Mesendoderm (in vitro differentiated cells): ENCODE measurements at regions not wholly inside any gene's neighbourhood (a gene's known extent, or its start where the extent isn't known, plus 50 kb on each side); places are given as distances from the start of the nearest gene placed in this dataset.

Source experiments
- DNase-seq: peaks from one replicate; pipeline ENCODE4 v3.0.0; 2013
- H2AK5ac ChIP-seq: 2 replicates; pipeline ENCODE4 v1.6.1; 2013; ENCODE audit warnings: low read length, inconsistent platforms
- H2BK120ac ChIP-seq: 2 replicates; pipeline ENCODE4 v1.6.1; 2013; ENCODE audit warnings: low read depth, mild to moderate bottlenecking, low read length, moderate library complexity, mixed read lengths
- H2BK15ac ChIP-seq: replicated peaks from 2 replicates; pipeline ENCODE4 v1.6.1; 2013; ENCODE audit warnings: low read depth, mild to moderate bottlenecking, moderate library complexity
- H2BK5ac ChIP-seq: 2 replicates; pipeline ENCODE4 v1.6.1; 2013; ENCODE audit warnings: low read length, inconsistent platforms
- H3K18ac ChIP-seq: 2 replicates; pipeline ENCODE4 v1.6.1; 2013; ENCODE audit warnings: mild to moderate bottlenecking, low read length, mixed read lengths
- H3K23ac ChIP-seq: one replicate; pipeline ENCODE4 v1.6.1; 2013; ENCODE audit warnings: low read length
- H3K27ac ChIP-seq: 2 replicates; pipeline ENCODE4 v1.5.1; 2013; ENCODE audit warnings: low read depth, mild to moderate bottlenecking, inconsistent platforms, low read length, moderate library complexity
- H3K27me3 ChIP-seq: 2 replicates; pipeline ENCODE4 v1.6.1; 2013; ENCODE audit warnings: low read length, control low read depth, mild to moderate bottlenecking, inconsistent platforms; ENCODE audit not compliant: insufficient read depth, poor library complexity
- H3K36me3 ChIP-seq: 2 replicates; pipeline ENCODE4 v1.6.1; 2013; ENCODE audit warnings: low read length, inconsistent platforms; ENCODE audit not compliant: control insufficient read depth, insufficient read depth
- H3K4ac ChIP-seq: one replicate; pipeline ENCODE4 v1.6.1; 2013; ENCODE audit warnings: low read depth, mild to moderate bottlenecking, low read length, moderate library complexity
- H3K4me1 ChIP-seq: 2 replicates; pipeline ENCODE4 v1.6.1; 2013; ENCODE audit warnings: low read depth, low read length, inconsistent platforms; ENCODE audit not compliant: control insufficient read depth
- H3K4me2 ChIP-seq: 2 replicates; pipeline ENCODE4 v1.6.1; 2013; ENCODE audit warnings: low read length
- H3K4me3 ChIP-seq: 2 replicates; pipeline ENCODE4 v1.5.1; 2013; ENCODE audit warnings: mild to moderate bottlenecking, low read length
- H3K56ac ChIP-seq: one replicate; pipeline ENCODE4 v1.6.1; 2013; ENCODE audit warnings: low read length
- H3K79me1 ChIP-seq: 2 replicates; pipeline ENCODE4 v1.6.1; 2013; ENCODE audit warnings: low read length, inconsistent platforms
- H3K79me2 ChIP-seq: 2 replicates; pipeline ENCODE4 v1.6.1; 2013; ENCODE audit warnings: mild to moderate bottlenecking, low read length; ENCODE audit not compliant: control insufficient read depth, insufficient read depth
- H3K9ac ChIP-seq: 2 replicates; pipeline ENCODE4 v1.6.1; 2013; ENCODE audit warnings: low read length, inconsistent platforms
- H4K5ac ChIP-seq: one replicate; pipeline ENCODE4 v1.6.1; 2013; ENCODE audit warnings: low read length
- H4K8ac ChIP-seq: one replicate; pipeline ENCODE4 v1.6.1; 2013; ENCODE audit warnings: low read depth, mild to moderate bottlenecking, control low read depth, low read length, moderate library complexity
- WGBS: extraction: QIAGEN DNeasy Blood & Tissue Kit; methylation state at CpG from one replicate; pipeline ENCODE4 v1.1.7; 2013; ENCODE audit warnings: low lambda C conversion rate, missing lambda C conversion rate; ENCODE audit not compliant: insufficient coverage; ENCODE audit errors: extremely low coverage; 5-methylcytosine and 5-hydroxymethylcytosine counted together

DNA sequence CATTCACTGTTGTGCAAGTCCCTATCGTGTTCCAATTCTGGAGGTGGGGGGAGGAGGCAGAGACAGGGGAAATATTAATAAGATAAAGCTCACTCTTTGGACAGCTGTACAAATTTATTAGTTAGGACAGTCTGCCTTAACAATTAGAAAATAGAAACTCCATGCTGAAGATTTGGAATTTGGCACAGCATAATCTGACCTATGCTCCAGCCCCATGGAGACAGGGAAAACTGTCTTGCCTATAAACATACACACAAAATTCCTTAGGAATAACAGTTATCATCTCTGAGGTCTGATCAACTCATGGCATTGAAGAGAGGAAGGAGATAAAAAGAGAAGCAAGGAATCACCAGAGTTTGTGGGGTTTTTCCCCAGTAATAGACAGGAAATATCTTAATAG lies 335.4 kb upstream of the MEOX2 start:
- H3K4ac ChIP-seq, result no peak overlapping the region
- no peak overlapping the region for H2BK15ac ChIP-seq
- no peaks in the 10 kb centered on the region for H3K4me1 ChIP-seq
- no peak overlapping the region for H2BK120ac ChIP-seq
- no peaks in the 10 kb centered on the region for H3K79me2 ChIP-seq
- H4K5ac ChIP-seq, result no peak overlapping the region
- no peaks in the 10 kb centered on the region for H3K36me3 ChIP-seq
- H3K18ac ChIP-seq, result no peak overlapping the region
- H3K4me2 ChIP-seq, result no peak overlapping the region
- no peaks in the 10 kb centered on the region for H3K27me3 ChIP-seq
- no peaks in the 10 kb centered on the region for H3K79me1 ChIP-seq
- DNase-seq, result no peak
- H3K4me3 ChIP-seq, result no peak overlapping the region
- no peak overlapping the region for H3K9ac ChIP-seq
- H4K8ac ChIP-seq, result no peak overlapping the region
- WGBS, result no CpG with 5 or more reads among the region's 1 CpG
- H2BK5ac ChIP-seq, result no peak overlapping the region
- no peak overlapping the region for H2AK5ac ChIP-seq
- H3K23ac ChIP-seq, result no peak overlapping the region
- H3K56ac ChIP-seq, result no peak overlapping the region
- H3K27ac ChIP-seq, result no peak overlapping the region

DNA sequence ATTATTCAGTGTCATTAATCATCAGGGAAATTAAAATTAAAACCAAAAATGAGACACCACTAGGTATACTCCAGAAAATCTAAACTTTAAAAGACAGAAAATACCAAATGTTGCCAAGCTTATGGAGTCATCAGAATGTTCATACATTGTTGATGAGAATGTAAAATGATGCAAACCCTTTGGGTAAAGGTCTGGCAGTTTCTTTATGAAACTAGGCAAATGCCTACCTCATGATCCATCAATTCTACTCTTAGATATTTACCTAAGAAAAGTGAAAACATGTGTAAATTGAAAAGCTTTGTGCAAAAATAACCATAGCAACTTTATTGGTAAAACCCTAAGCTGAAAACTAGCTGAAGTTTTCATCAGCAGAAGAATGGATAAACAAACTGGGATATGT lies 329.5 kb upstream of the MEOX2 start:
- Histone ChIP-seq H3K9ac (no peak overlapping the region), H4K5ac (no peak overlapping the region), H4K8ac (no peak overlapping the region), H3K79me2 (no peaks in the 10 kb centered on the region), H2BK5ac (no peak overlapping the region), H2AK5ac (no peak overlapping the region), H3K23ac (no peak overlapping the region), H2BK120ac (no peak overlapping the region), H3K27ac (no peak overlapping the region), H3K4me2 (no peak overlapping the region), H3K18ac (no peak overlapping the region), H3K56ac (no peak overlapping the region), H3K27me3 (no peaks in the 10 kb centered on the region), H3K36me3 (no peaks in the 10 kb centered on the region), H2BK15ac (no peak overlapping the region), H3K4me3 (no peak overlapping the region), H3K79me1 (no peaks in the 10 kb centered on the region), H3K4ac (no peak overlapping the region), H3K4me1 (no peaks in the 10 kb centered on the region)
- DNase-seq, result no peak

DNA sequence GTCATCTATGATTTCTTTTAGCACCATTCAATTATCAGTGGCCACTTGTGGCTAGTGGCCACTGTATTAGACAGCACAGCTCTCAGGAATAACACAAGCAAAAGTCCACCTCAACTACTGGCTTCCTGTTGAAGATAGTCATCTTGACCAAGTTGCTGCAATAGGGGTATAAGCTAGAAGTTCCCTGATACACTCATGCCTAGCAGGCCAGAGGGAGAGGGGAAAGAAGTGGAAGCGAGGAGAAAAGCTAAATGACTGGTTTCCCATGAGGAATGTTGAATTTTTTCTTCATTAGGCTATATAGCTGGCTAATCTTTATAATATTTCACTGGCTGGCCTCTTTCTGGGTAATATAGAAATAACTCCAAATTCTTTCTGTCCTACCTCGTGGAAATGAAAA lies 327.5 kb upstream of the MEOX2 start:
- DNase-seq, result no peak
- H3K9ac ChIP-seq, result no peak overlapping the region
- H3K27me3 ChIP-seq, result no peaks in the 10 kb centered on the region
- no peak overlapping the region for H4K5ac ChIP-seq
- H3K27ac ChIP-seq, result no peak overlapping the region
- no peak overlapping the region for H3K4me2 ChIP-seq
- no peaks in the 10 kb centered on the region for H3K36me3 ChIP-seq
- no peak overlapping the region for H2AK5ac ChIP-seq
- H3K18ac ChIP-seq, result no peak overlapping the region
- no peaks in the 10 kb centered on the region for H3K79me1 ChIP-seq
- no peaks in the 10 kb centered on the region for H3K4me1 ChIP-seq
- H2BK5ac ChIP-seq, result no peak overlapping the region
- H2BK120ac ChIP-seq, result no peak overlapping the region
- no CpG with 5 or more reads among the region's 2 CpGs for whole genome bisulfite sequencing
- H3K79me2 ChIP-seq, result no peaks in the 10 kb centered on the region
- H4K8ac ChIP-seq, result no peak overlapping the region
- H3K4ac ChIP-seq, result no peak overlapping the region
- H3K56ac ChIP-seq, result no peak overlapping the region
- no peak overlapping the region for H3K4me3 ChIP-seq
- no peak overlapping the region for H3K23ac ChIP-seq
- no peak overlapping the region for H2BK15ac ChIP-seq

DNA sequence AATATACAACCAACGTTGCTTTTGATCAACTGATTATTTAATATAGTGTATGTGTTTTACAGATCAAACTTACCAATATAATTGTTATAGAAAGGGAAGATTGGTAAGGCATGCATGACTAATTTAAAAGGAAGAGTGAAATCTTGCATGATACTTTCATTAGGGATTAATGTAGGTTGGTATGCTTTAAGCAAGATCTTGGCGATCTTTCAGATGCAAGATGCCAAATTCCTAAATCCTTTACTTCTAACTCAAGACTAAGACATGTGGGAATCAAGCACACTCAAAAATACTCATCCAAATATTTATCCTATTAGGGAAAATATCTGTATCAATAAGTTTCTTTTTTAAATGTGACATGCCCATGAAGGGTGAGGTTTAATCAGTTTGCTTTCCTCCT lies 321.4 kb upstream of the MEOX2 start:
- Histone ChIP-seq H3K4me2 (no peak overlapping the region), H4K8ac (no peak overlapping the region), H3K18ac (no peak overlapping the region), H3K56ac (no peak overlapping the region), H2AK5ac (no peak overlapping the region), H2BK15ac (no peak overlapping the region), H4K5ac (no peak overlapping the region), H3K4me3 (no peak overlapping the region), H3K4ac (no peak overlapping the region), H2BK120ac (no peak overlapping the region), H3K23ac (no peak overlapping the region), H3K36me3 (no peaks in the 10 kb centered on the region), H3K9ac (no peak overlapping the region), H2BK5ac (no peak overlapping the region), H3K27me3 (no peaks in the 10 kb centered on the region), H3K27ac (no peak overlapping the region), H3K79me2 (no peaks in the 10 kb centered on the region), H3K4me1 (no peaks in the 10 kb centered on the region), H3K79me1 (no peaks in the 10 kb centered on the region)
- no peak for DNase-seq
- WGBS, result no CpG with 5 or more reads among the region's 2 CpGs

DNA sequence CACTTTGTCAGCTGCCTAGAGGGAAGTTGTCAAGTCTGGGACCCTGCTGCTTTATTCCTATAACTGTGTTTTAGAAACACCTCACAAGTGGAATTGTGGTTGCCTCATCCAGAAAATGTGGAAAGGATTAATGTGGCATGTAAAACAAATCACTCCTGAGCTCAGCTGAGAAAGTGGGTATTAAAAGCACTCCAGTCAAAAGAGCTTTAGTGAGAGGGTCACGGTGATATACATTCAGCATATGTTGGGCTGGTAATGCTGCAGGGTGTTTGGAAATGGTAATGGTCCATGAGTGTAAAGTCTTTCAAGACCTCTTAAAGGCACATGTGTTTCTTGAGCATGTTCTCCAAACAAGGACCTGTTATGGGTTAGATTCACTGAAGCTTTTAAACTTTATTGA lies 318.2 kb upstream of the MEOX2 start:
- no peak overlapping the region for H3K4ac ChIP-seq
- no peak overlapping the region for H3K56ac ChIP-seq
- H4K5ac ChIP-seq, result no peak overlapping the region
- no peak overlapping the region for H3K23ac ChIP-seq
- H3K27me3 ChIP-seq, result no peaks in the 10 kb centered on the region
- H3K36me3 ChIP-seq, result no peaks in the 10 kb centered on the region
- H2BK5ac ChIP-seq, result no peak overlapping the region
- H2BK15ac ChIP-seq, result no peak overlapping the region
- H4K8ac ChIP-seq, result no peak overlapping the region
- H3K79me2 ChIP-seq, result no peaks in the 10 kb centered on the region
- no peak overlapping the region for H2BK120ac ChIP-seq
- no CpG with 5 or more reads among the region's 1 CpG for WGBS
- H3K79me1 ChIP-seq, result no peaks in the 10 kb centered on the region
- no peak overlapping the region for H3K4me2 ChIP-seq
- H3K18ac ChIP-seq, result no peak overlapping the region
- H3K9ac ChIP-seq, result no peak overlapping the region
- H3K27ac ChIP-seq, result no peak overlapping the region
- H2AK5ac ChIP-seq, result no peak overlapping the region
- no peak overlapping the region for H3K4me3 ChIP-seq
- no peaks in the 10 kb centered on the region for H3K4me1 ChIP-seq
- no peak for DNase-seq

DNA sequence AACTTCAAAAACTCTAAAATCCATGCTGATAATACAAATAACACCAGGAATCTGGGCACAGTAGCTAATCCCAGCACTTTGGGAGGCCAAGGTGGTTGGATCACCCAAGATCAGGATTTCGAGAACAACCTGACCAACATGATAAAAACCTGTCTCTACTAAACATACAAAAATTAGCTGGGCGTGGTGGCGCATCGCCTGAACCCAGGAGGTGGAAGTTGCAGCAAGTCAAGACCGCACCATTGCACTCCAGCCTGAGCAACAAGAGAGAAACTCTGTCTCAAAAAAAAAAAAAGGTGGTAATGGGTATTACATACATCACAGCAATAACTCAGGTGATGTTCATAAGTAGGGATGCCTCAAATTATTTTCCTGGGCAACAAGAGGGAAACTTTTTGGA lies 315.0 kb upstream of the MEOX2 start:
- Histone ChIP-seq H3K9ac (no peak overlapping the region), H3K79me2 (no peaks in the 10 kb centered on the region), H3K4me1 (no peaks in the 10 kb centered on the region), H3K27me3 (no peaks in the 10 kb centered on the region), H3K27ac (no peak overlapping the region), H3K23ac (no peak overlapping the region), H3K4ac (no peak overlapping the region), H3K79me1 (no peaks in the 10 kb centered on the region), H3K36me3 (no peaks in the 10 kb centered on the region), H4K5ac (no peak overlapping the region), H3K56ac (no peak overlapping the region), H4K8ac (no peak overlapping the region), H2BK120ac (no peak overlapping the region), H3K4me2 (no peak overlapping the region), H3K4me3 (no peak overlapping the region), H3K18ac (no peak overlapping the region), H2BK15ac (no peak overlapping the region), H2BK5ac (no peak overlapping the region), H2AK5ac (no peak overlapping the region)
- WGBS, result no CpG with 5 or more reads among the region's 5 CpGs
- DNase-seq, result no peak
